Panc1 (cell line): ENCODE measurements at regions not wholly inside any gene's neighbourhood (a gene's known extent, or its start where the extent isn't known, plus 50 kb on each side); places are given as distances from the start of the nearest gene placed in this dataset.

Experiments used
- ATAC-seq: fragments of 200-7000 bp; cut with Tn5 transposase; 2 replicates; pipeline ENCODE4 v1.9.1; 2020; ENCODE audit warnings: mild to moderate bottlenecking, moderate library complexity
- BruUV-seq: library from RNA; stranded (reverse); fragments of 400-500 nt; replicated peaks from 2 replicates; lab custom pipeline; 2021; lab: Mats Ljungman, UMichigan
- CTCF ChIA-PET: fragments of 300-600 bp; sonication (Branson Sonifier 250); formaldehyde crosslinking; loops from one replicate; lab custom pipeline; 2022; ENCODE audit warnings: antibody characterized with exemption; lab: Charles Lee
- POLR2A ChIA-PET: fragments of 300-600 bp; sonication (Branson Sonifier 250); formaldehyde crosslinking; loops from one replicate; lab custom pipeline; 2022; ENCODE audit warnings: antibody characterized with exemption; lab: Charles Lee
- DNase-seq: peaks from one replicate; pipeline ENCODE4 v3.0.0-alpha.2; 2010; ENCODE audit warnings: low read depth, low spot score
- H3K27ac ChIP-seq: 2 replicates; pipeline ENCODE4 v1.5.1; 2011; ENCODE audit warnings: mild to moderate bottlenecking, low read length, inconsistent platforms
- H3K27me3 ChIP-seq: fragments of 200-500 bp; sonication (Bioruptor generic); 2 replicates; pipeline ENCODE4 v1.6.0; 2014; ENCODE audit warnings: low read length, inconsistent platforms; ENCODE audit not compliant: control insufficient read depth, insufficient read depth
- H3K36me3 ChIP-seq: fragments of 200-500 bp; sonication (Bioruptor generic); 2 replicates; pipeline ENCODE4 v1.5.1; 2014; ENCODE audit warnings: inconsistent platforms, mild to moderate bottlenecking, low read length, moderate library complexity; ENCODE audit not compliant: control insufficient read depth, insufficient read depth
- H3K4me1 ChIP-seq: 2 replicates; pipeline ENCODE4 v1.5.1; 2011; ENCODE audit warnings: inconsistent platforms, mild to moderate bottlenecking, low read length, moderate library complexity; ENCODE audit not compliant: control insufficient read depth, insufficient read depth
- H3K4me3 ChIP-seq, 2 experiments: 2 replicates each; pipeline ENCODE4 v1.5.1; 2011 to 2012; ENCODE audit warnings: low read depth in 2 of 2, low read length in 2 of 2, mild to moderate bottlenecking in 2 of 2, inconsistent platforms in 1 of 2, moderate library complexity in 1 of 2
- H3K9me3 ChIP-seq: fragments of 200-500 bp; sonication (Bioruptor generic); 2 replicates; pipeline ENCODE4 v1.5.1; 2014; ENCODE audit warnings: low read depth, mild to moderate bottlenecking, inconsistent platforms, low read length, moderate library complexity; ENCODE audit not compliant: control insufficient read depth, insufficient read depth
- CTCF ChIP-seq: fragments of 450-650 bp; IDR thresholded peaks from 2 replicates; pipeline ENCODE4 v1.5.1; 2017; ENCODE audit warnings: mild to moderate bottlenecking
- POLR2AphosphoS5 ChIP-seq: IDR thresholded peaks from 2 replicates; pipeline ENCODE4 v1.6.1; 2012; ENCODE audit warnings: mild to moderate bottlenecking, low read depth, low read length, moderate library complexity
- REST ChIP-seq, 2 experiments: IDR thresholded peaks; 2 replicates each; pipeline ENCODE4 v1.6.1; 2011 to 2012; ENCODE audit warnings: low read depth in 2 of 2, control low read depth in 1 of 2, low read length in 1 of 2, mild to moderate bottlenecking in 1 of 2, moderate library complexity in 1 of 2; ENCODE audit not compliant: insufficient read depth in 1 of 2
- SIN3A ChIP-seq: IDR thresholded peaks from 2 replicates; pipeline ENCODE4 v1.6.1; 2012; ENCODE audit warnings: low read depth, mild to moderate bottlenecking, low read length, moderate library complexity, borderline replicate concordance; ENCODE audit not compliant: insufficient read depth
- TCF7L2 ChIP-seq: IDR thresholded peaks from 2 replicates; pipeline ENCODE4 v1.6.1; 2011; ENCODE audit warnings: mild to moderate bottlenecking, low read depth, low read length, inconsistent platforms
- in situ Hi-C: cut with HindIII; loops from 2 replicates; pipeline ENCODE4 v1.10.0; 2016; ENCODE audit warnings: low sequenced_read_pairs, low pct_unique_long_range_greater_than_20kb
- intact Hi-C: fragments of 100-400 bp; cut with micrococcal nuclease; formaldehyde crosslinking; loops from one replicate; pipeline ENCODE4 v1.10.0; 2022; ENCODE audit not compliant: unreplicated experiment

- CTCF ChIA-PET, result no interaction called here
- TF ChIP-seq REST (IDR thresholded peaks at IDR 0.05; ENCODE audit: insufficient read depth in 1 of 2, low read depth in 2 of 2, low read length in 1 of 2) (no peak), CTCF (no peak)
- Histone ChIP-seq H3K36me3 (no peaks in the 10 kb centered on the region), H3K27ac (no peak overlapping the region), H3K4me1 (peaks cover 4% of the 10 kb centered on the region), H3K9me3 (no peaks in the 10 kb centered on the region), H3K27me3 (no peaks in the 10 kb centered on the region), H3K4me3 (no peak overlapping the region)
- in situ Hi-C loops (no loop called here), intact Hi-C loops (no loop called here)
- POLR2A ChIA-PET, result no interaction called here
- ATAC-seq (no peak), DNase-seq (no peak)
- no TSS peak for BruUV-seq
Measured at GRCh38 chr9:694403-695154, 146.9 kb upstream of the DMRT1 start.

GRCh38 chr9:695252-695651 is 146.2 kb upstream of the DMRT1 start:
- in situ Hi-C loops (no loop called here), intact Hi-C loops (no loop called here)
- TF ChIP-seq REST (IDR thresholded peaks at IDR 0.05; ENCODE audit: insufficient read depth in 1 of 2, low read depth in 2 of 2, low read length in 1 of 2) (no peak), POLR2AphosphoS5 (no peak), SIN3A (no peak), CTCF (no peak), TCF7L2 (no peak)
- Histone ChIP-seq H3K27ac (no peak overlapping the region), H3K9me3 (no peaks in the 10 kb centered on the region), H3K4me3 (no peak overlapping the region), H3K27me3 (no peaks in the 10 kb centered on the region), H3K4me1 (peaks cover 4% of the 10 kb centered on the region), H3K36me3 (no peaks in the 10 kb centered on the region)
- POLR2A ChIA-PET, result no interaction called here
- CTCF ChIA-PET, result no interaction called here
- no peak for DNase-seq
- no peak for ATAC-seq
- no TSS peak for BruUV-seq
